DMS114 treated with DMSO at 0.1 percent for 48 hours (cell line): ENCODE measurements at regions not wholly inside any gene's neighbourhood (a gene's known extent, or its start where the extent isn't known, plus 50 kb on each side); places are given as distances from the start of the nearest gene placed in this dataset.

Experiments
- DNase-seq: peaks from one replicate; lab custom pipeline; 2025; ENCODE audit not compliant: unreplicated experiment; lab: John Stamatoyannopoulos, UW

DNA sequence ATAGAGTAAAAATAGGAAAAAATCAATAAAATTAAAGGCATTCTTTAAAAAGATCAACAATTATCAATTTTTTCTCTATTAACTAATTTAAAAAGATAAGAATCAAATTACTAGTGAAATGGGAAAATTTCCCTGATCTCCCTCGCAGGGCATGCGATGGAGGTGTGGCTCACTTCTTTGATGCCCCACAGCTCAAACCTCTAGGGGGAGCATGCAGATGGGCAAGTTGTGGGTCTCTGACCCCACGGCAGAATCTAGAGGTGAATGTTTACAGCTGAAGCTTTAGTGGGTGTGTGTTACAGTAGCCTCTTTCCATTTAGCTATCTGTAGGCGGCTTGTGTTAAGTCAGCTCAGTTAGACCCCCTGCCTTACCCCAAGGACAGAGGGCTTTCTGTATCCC is 1348.8 kb downstream of the PCDH18 start:
- no peak for DNase-seq

DNA sequence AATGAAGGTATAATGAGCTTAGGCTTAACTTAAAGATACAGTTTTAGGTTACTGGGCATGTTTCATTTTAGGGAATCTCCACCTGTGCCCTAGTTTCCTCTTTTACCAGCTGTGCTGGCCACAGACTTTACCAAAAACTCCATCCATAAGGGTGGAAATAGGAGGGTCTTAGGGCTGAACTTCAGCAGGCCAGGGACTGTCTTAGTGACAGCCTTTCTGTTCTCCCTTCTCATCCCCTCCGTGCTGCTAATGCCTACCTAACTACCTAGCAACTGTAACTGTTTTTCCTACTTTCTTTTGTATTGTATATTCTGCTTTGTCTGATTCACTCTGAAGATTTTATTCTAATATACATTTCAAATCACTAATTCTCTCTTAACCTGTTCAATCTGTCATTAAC is 1375.3 kb downstream of the PCDH18 start:
- no peak for DNase-seq

DNA sequence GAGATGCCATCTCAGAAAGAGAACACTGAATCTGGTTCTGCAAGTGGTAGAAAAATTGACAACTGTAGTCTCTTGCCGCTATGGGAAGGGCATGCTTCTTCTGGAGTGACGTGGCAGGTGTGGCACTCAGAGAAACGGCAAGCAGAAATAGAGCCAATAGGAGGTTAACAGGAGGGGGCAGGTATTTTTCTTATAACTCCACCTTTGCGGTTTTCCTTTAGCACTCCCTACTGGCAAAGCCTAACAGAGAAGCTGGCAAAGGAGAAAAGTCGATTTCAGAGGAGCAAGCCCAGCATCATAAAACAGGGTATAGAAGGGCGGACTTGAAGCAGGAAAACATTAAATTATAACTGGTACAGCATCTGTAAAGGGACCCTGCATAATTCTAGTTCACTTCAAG is 1382.2 kb downstream of the PCDH18 start:
- no peak for DNase-seq

DNA sequence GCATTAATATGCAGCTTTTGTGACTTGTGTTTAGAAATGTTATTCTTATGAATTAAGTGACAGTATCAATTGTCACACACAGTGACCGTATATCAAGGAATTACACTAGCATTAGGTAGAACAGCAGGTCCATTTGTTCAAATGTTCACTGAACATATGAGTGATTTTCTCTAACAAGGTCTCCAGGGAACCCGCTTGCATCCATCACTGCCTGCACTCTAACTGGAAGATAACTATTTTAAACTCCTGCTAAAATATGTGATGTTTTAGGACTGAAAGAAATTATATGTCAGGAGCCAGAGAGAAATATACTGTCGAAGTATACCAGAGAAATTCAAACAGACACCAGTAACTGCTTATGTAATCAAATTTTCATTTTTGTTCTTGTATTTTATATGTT is 1395.7 kb downstream of the PCDH18 start:
- DNase-seq = no peak

DNA sequence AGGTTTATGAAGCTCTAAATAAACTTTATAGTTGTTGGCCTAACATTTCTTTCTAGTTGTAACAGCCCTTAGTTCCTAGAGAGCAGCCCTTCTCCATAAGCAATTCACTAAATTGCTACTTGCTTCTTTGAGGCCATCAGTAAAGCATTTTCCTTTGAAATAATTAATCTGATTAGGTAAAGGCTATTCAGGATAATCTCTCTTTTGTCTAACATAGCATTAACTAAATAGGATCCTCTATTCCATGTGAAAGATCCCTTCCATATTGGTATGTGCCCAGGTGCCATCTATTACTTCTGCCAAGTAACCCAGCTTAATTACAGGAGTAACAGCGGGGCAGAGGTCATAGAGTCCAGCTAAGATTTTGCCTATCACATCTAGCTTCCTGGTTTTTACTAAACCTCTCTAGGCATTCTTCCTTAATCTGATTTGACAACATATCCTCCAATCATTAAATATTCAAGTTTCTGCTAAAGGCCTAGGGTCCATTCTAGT is 1408.0 kb downstream of the PCDH18 start:
- no peak for DNase-seq

DNA sequence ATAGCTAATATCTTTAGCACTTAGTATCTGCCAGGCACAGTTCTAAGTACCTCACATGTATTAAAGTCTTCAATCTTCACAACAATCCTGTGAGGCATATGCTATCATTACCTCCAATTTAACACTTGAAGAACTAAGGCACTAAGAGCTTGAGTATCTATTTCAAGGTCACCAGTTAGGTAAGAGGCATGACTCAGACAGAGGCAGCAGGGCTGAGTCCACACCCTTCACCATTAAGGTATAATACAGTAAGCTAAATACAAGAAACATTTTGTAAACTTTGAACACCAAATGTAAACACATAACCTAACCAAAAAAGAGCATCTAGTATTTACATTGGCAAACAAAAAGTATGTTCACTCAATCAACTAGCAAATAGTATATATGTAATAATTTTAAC is 1410.9 kb downstream of the PCDH18 start:
- no peak for DNase-seq

DNA sequence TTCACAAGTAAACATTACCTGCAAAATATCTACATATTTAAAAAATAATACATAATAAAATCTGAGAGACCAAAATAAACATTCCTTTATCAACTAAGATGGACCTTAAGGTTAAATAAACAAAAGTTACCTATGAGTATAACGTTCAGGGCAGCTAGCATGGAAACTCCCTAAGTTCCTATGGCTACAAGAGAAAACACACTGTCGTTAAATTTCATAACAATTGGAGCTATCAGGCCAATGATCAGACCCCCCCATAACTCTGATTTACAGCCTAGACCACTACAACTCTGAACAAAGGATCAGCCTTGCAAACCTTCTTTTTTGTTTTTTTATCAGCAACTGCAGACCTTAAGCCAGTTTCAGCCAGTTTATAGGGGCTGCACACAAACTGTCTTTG is 1418.4 kb downstream of the PCDH18 start:
- no peak for DNase-seq

DNA sequence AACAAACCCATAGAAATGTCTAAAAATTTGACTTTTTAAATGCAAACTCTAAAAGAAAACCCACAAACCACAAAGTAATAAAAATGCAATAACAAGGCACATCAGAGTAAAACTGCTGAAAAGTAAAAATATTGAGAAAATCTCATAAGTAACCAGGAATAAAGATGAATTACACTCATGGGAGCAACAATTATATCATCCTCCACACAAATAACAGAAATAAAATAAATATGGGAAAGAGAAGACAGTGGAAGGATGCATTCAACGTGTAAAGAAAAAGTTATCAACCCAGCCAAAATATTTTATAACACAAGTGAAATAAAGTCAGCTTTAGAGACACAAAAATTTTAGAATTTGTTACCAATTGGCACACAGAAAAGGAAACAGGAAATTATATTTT is 1420.2 kb downstream of the PCDH18 start:
- DNase-seq = no peak

DNA sequence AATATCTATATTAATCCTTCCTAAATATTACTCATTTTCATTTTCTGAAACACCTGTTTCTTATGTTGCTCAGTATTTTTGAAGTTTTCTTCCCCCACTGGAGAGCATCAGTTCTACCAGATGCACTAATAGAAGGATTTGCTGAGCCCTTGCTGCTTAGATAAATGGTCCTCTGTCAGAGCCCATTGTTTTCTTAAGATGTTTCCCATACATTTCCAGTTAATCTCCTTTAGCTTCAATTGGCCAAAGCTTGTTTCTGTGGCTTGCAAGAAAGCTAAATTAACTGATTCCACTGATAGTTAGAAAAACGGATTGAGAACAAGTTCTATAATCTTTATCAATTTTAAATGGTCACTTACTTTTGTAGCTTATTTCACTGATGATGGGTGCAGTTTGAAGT is 1425.5 kb downstream of the PCDH18 start:
- DNase-seq = no peak

DNA sequence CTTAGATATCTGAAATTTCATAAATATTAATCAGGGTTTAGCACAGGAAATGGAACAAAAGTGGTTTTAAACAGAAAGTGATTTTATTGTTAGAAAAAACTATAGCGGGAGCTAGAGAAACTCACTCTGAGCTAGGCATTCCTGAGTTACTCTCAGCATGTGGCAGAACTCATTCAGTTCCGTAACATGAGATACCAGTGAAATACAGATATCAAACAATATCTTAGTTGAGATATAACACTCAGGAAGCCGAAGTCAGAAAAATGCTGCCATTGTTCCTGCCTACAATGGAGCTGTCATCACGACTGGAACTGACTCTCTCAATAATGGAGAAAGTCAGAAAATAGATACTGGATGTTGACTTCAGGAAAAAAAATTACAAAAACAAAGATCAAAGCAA is 1428.7 kb downstream of the PCDH18 start:
- no peak for DNase-seq

DNA sequence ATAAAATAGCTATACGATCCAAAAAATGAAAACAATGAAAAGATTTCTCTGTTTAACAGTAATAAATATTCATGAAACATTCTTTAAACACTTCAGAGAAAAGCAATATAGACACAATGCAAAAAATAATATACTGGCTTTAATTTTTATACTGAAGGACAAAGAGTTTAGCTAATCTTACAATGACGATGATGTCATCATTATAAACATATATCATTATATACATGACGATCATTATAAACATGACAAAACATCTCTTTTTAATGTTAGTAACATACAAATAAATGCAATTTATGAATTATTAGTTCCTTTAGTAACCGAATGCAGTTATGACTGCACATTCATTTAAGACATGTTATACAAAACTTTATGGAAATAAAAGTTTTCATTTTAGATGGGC is 1434.6 kb downstream of the PCDH18 start:
- DNase-seq = no peak

DNA sequence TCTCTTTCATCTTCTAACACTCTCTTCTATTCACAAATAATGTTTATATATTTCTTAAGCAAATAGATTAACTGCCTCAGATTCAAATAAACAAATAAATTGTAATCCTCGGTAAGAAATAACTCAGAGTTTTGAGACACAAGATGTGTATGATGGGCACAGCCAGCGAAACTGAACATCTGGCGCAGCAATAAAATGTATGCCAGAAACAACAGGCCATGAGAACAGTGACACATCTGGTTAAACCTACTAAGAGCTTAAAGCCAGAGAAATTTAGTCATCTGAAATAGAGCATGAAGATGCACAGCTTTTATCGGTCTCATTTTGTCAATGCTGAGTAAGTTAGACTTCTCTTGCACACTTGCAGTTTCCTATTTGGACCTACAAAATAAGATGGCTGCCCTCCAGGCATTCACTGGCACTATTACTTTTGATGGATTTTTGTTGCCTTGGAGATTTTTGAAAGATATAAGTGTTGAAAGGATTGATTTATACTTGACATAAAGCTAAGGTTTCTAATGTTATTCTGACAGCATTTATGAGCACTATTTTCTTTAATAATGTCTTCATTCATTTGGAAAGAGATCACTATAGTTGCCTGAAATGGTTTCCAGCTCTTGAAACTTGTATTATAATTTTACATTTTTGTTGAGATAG is 1444.0 kb downstream of the PCDH18 start:
- DNase-seq = no peak

DNA sequence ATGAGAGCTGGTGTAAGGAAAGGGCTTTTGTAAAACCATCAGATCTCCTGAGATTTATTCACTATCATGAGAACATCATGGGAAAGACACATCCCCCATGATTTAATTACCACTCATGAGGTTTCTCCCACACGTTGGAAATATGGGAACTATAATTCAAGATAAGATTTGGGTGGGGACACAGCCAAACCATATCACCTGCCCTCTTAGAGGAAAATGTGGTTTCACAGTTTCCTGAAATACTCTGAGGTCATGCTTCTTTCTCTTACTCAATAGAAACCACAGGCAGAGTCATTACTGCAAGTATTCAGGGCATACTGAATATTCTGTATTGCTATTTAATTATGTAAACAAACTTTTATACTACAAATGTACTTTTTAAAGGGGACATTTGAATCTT is 1453.3 kb downstream of the PCDH18 start:
- no peak for DNase-seq

DNA sequence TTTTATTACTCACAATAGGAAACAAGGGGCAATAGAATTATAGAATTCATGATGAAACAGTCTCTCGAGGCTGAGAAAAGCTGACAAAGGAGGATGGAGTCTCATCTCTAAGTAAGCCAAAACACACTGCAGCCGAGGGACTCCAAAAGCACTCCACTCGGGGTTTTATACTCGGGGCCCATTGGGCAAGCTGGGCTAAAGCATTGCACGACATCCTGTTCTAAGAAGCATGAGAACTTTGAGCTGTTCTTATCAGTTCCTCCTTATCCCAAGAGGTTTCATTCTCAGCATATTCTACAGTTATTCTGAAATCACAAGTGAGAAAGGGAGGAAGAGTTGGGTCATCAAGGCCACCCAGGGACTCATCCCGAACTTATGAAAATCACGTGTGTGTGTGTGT is 1475.5 kb downstream of the PCDH18 start:
- no peak for DNase-seq

DNA sequence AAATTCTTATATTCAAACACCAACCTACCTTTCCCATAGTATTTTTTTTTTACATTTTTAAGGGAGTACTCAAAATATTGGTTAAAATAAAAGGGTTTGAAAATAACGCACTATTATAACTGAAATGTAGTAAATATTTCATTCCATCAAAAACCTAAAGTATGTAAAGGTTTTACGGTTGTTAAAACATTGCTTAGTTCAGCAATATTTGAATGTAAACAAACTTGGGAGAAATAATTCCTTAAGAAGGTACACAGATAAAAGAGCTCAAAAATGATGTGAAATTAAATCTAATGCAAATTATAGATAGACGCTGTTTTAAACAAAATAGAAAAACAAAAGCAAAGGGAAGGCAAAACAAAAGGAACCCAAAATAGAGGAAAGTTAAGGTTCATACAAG is 1476.9 kb downstream of the PCDH18 start:
- DNase-seq = no peak

DNA sequence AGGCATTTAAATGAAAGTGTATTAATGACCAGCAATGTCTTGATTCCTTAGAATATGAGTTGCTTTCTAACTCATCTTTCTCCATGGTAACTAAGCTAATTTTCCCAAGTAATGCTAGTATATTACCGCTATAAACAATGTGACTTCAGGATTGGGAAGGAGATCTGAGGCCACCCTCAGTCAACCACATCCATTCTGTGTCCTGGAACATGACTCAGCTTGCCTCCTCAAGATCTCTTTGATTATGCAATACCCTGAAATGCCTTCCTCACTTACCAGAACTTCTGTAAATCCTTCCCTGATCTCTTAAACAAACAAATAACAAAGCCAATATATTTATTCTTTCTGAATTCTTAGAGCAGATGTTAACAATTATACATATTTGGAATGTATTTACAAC is 1495.5 kb downstream of the PCDH18 start:
- DNase-seq = no peak

DNA sequence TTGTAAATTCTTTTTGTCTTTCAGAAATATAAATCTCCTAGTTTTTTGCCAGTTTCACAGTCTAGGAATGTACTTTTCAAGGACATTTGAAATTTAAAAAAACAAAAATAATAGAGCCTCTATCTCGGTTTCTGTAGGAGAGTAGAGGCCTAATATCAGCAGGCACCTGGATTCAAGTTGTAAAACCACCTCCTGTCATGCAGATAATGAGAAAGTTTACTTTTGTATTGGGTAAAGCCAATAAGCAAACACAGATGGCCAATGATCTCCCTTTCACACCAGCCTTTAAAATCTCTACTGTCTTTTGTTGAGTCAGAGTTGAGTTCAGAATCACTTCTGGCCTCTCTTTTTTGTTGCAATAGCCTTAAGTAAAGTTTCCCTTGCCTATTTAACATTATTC is 1499.9 kb downstream of the PCDH18 start:
- no peak for DNase-seq

DNA sequence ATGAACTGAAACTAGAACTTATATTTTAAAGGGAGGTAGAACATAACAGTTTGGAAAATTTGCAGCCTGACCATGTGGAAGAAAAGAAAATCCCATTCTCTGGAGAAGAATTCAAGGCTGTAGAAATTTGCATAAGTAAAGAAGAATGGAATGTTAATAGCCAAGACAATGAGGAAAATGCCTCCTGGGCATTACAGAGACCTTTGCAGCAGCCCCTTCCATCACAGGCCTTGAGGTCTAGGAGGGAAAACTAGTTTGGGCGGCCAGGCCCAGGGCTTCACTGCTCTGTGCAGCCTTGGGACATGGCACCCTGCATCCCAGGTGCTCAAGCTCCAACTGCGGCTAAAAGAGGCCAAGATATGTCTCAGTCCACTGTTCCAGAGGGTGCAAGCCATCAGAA is 1506.8 kb downstream of the PCDH18 start:
- no peak for DNase-seq

DNA sequence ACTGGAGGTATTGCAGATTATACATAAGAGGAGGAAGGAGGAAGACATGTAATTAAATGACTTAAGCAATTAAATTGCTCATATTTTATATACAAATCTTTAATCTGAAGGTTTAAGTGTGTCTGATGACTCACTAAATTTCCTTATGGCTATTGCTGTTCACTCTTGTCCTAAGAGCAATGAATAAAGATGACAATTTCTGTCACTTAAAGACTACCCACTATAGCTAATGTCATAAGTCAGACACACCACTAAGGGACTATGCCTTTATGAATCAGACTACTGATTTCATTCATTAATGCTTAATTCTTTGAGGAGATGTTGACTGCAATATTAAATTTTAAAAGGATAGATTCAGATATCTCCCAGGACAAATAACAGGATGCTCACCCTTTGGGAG is 1514.7 kb downstream of the PCDH18 start:
- no peak for DNase-seq

DNA sequence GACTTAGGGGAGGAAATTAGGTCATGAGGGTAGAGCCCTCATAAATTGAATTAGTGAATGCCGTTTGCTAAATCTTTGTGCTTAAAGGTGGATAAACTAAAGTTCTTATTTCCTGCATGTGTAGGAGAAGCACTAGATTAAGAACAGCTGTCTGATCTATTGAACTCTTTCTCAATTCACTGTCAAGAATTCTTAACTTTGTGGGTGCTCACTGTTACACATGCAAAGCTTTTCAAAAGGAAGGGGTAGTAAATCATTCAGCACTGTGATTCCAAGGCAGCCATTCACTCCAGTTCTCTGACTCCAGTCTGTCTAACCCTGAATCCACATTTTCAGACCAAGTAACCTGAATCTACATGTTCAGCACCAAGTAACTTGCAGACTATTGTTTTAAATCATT is 1520.1 kb downstream of the PCDH18 start:
- DNase-seq = no peak

DNA sequence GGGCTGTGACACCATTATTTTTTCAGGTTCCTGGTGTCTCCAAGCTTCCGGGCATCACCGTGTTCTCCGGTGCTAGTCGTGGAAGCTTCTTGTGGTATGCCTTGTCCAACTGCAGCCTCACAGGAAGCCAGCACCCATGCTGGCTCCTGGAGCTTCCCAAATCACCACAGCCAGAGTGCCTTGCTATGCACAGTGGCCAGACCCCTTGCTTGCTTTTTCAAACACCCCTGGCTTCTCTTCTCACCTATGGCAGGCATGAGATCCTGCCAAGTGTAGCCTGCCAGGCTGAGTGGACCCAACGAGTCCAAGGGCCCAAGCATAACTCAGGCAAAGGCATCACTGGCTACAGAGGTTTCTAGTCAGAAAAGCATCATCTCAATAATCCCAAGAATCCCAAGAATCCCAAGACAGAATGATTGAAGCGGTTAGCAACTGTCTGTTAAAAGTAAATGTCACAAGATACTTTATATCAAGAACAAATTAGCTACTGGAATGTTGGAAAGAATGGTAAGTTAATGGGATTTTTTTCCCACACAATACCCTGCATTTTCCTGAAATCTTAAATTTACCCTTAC is 1522.9 kb downstream of the PCDH18 start:
- DNase-seq = no peak

DNA sequence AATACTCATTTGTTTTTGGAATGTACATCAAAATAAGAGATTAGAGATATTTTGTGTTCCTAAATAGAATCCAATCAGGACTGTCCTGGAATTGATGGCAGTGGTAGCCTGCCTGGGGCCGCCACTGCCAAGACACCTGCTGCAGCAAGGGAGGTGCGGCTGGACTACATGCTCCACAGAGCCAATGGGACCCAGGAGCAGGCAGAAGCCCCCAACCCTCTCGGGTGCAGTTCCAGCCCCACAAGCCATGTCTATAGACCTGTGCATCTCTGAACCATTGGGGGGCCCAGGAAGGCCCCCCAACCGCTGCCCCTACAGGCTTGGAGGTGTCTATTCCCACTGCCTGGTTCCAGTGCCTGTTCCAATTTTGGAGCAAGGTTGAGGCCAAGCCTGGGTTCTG is 1524.3 kb downstream of the PCDH18 start:
- DNase-seq = no peak

DNA sequence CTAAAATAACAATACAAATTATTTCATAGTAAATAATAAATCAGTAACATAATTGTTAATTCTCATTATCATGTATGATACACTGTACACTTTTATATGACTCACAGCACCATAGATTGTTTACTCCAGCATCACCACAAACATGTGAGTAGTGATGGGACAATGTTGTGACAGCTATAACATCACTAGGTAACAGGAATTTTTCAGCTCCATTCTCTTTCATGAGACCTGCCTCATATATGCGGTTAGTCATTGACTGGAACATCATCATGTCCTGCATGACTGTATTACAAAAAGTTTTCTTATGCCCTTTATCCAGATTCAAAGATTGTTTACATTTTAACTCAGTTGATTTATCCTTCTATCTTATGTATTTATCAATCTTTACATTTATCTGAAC is 1530.0 kb downstream of the PCDH18 start:
- DNase-seq = no peak
